HEK293 (cell line): ENCODE measurements at regions not wholly inside any gene's neighbourhood (a gene's known extent, or its start where the extent isn't known, plus 50 kb on each side); places are given as distances from the start of the nearest gene placed in this dataset.

Experiments used
- CTCF ChIP-seq: fragments of 450-650 bp; formaldehyde crosslinking; IDR thresholded peaks from 2 replicates; pipeline ENCODE4 v1.5.1; 2016; ENCODE audit warnings: missing biosample characterization, missing genetic modification characterization
- PRDM10 ChIP-seq: fragments of 450-650 bp; formaldehyde crosslinking; IDR thresholded peaks from 2 replicates; pipeline ENCODE4 v1.5.1; 2016; ENCODE audit warnings: missing biosample characterization, missing genetic modification characterization
- REST ChIP-seq: fragments of 450-650 bp; formaldehyde crosslinking; IDR thresholded peaks from 2 replicates; pipeline ENCODE4 v1.5.1; 2016; ENCODE audit warnings: missing biosample characterization, missing genetic modification characterization
- SALL2 ChIP-seq: fragments of 450-650 bp; formaldehyde crosslinking; IDR thresholded peaks from 2 replicates; pipeline ENCODE4 v1.5.0; 2017; ENCODE audit warnings: missing biosample characterization, mild to moderate bottlenecking, missing genetic modification characterization, borderline replicate concordance
- ZBTB26 ChIP-seq: fragments of 450-650 bp; formaldehyde crosslinking; optimal IDR thresholded peaks from 2 replicates; pipeline ENCODE3; 2016; ENCODE audit warnings: missing biosample characterization, mild to moderate bottlenecking, missing genetic modification characterization
- ZBTB8A ChIP-seq: fragments of 450-650 bp; formaldehyde crosslinking; IDR thresholded peaks from 2 replicates; pipeline ENCODE4 v1.5.1; 2016; ENCODE audit warnings: missing biosample characterization, missing genetic modification characterization
- ZNF112 ChIP-seq: fragments of 450-650 bp; formaldehyde crosslinking; IDR thresholded peaks from 2 replicates; pipeline ENCODE4 v1.5.0; 2017; ENCODE audit warnings: missing biosample characterization, missing genetic modification characterization
- ZNF138 ChIP-seq: fragments of 450-650 bp; formaldehyde crosslinking; IDR thresholded peaks from 2 replicates; pipeline ENCODE4 v1.5.1; 2016; ENCODE audit warnings: missing biosample characterization, missing genetic modification characterization, borderline replicate concordance
- ZNF274 ChIP-seq, 2 experiments: fragments of 200-500 bp in 1 of 2; fragments of 450-650 bp in 1 of 2; sonication (Bioruptor generic) in 1 of 2; formaldehyde crosslinking in 1 of 2; IDR thresholded peaks; 2 replicates each; pipeline versions ENCODE4 v1.5.1 to v1.6.1; 2014 to 2016; ENCODE audit warnings: borderline replicate concordance in 1 of 2, inconsistent platforms in 1 of 2, low read length in 1 of 2, missing biosample characterization in 1 of 2, missing genetic modification characterization in 1 of 2
- ZNF335 ChIP-seq: fragments of 450-650 bp; formaldehyde crosslinking; conservative IDR thresholded peaks from 2 replicates; pipeline ENCODE4 v1.5.1; 2016; ENCODE audit warnings: missing biosample characterization, missing genetic modification characterization
- ZNF658 ChIP-seq: fragments of 450-650 bp; formaldehyde crosslinking; IDR thresholded peaks from 2 replicates; pipeline ENCODE4; 2016; ENCODE audit warnings: missing biosample characterization, missing genetic modification characterization
- ZNF692 ChIP-seq: fragments of 450-650 bp; formaldehyde crosslinking; IDR thresholded peaks from 2 replicates; pipeline ENCODE4 v1.5.1; 2016; ENCODE audit warnings: missing biosample characterization, missing genetic modification characterization
- ZNF785 ChIP-seq: fragments of 450-650 bp; formaldehyde crosslinking; IDR thresholded peaks from 2 replicates; pipeline ENCODE4 v1.5.1; 2016; ENCODE audit warnings: missing biosample characterization, missing genetic modification characterization

GRCh38 chr6:155830531-155830930 is 374.9 kb upstream of the NOX3 start:
- TF ChIP-seq PRDM10 (tag by site-specific recombination) = no peak
- TF ChIP-seq ZNF138 = no peak
- no peak for TF ChIP-seq ZNF335 (tag by site-specific recombination)
- TF ChIP-seq ZNF785 (tag by site-specific recombination) = no peak
- TF ChIP-seq ZNF274 (IDR thresholded peaks at IDR 0.05; ENCODE audit: low read length) = no peak
- no peak for TF ChIP-seq ZNF274 (tag by site-specific recombination; IDR thresholded peaks at IDR 0.05; ENCODE audit: borderline replicate concordance)
- no peak for TF ChIP-seq ZNF112
- no peak for TF ChIP-seq REST (tag by site-specific recombination)
- TF ChIP-seq SALL2 (tag by site-specific recombination) = no peak
- TF ChIP-seq ZBTB26 = no peak
- no peak for TF ChIP-seq ZNF692 (tag by site-specific recombination)
- no peak for TF ChIP-seq CTCF
- TF ChIP-seq ZNF658 (tag by site-specific recombination) = no peak
- TF ChIP-seq ZBTB8A (tag by site-specific recombination) = no peak
